Panc1 (cell line): ENCODE measurements at regions not wholly inside any gene's neighbourhood (a gene's known extent, or its start where the extent isn't known, plus 50 kb on each side); places are given as distances from the start of the nearest gene placed in this dataset.

Experiments
- POLR2AphosphoS5 ChIP-seq: IDR thresholded peaks from 2 replicates; pipeline ENCODE4 v1.6.1; 2012; ENCODE audit warnings: mild to moderate bottlenecking, low read depth, low read length, moderate library complexity
- REST ChIP-seq, 2 experiments: IDR thresholded peaks; 2 replicates each; pipeline ENCODE4 v1.6.1; 2011 to 2012; ENCODE audit warnings: low read depth in 2 of 2, control low read depth in 1 of 2, low read length in 1 of 2, mild to moderate bottlenecking in 1 of 2, moderate library complexity in 1 of 2; ENCODE audit not compliant: insufficient read depth in 1 of 2
- SIN3A ChIP-seq: IDR thresholded peaks from 2 replicates; pipeline ENCODE4 v1.6.1; 2012; ENCODE audit warnings: low read depth, mild to moderate bottlenecking, low read length, moderate library complexity, borderline replicate concordance; ENCODE audit not compliant: insufficient read depth
- TCF7L2 ChIP-seq: IDR thresholded peaks from 2 replicates; pipeline ENCODE4 v1.6.1; 2011; ENCODE audit warnings: mild to moderate bottlenecking, low read depth, low read length, inconsistent platforms
- TF ChIP-seq, protein P1 (sequence below): fragments of 450-650 bp; IDR thresholded peaks from 2 replicates; pipeline ENCODE4 v1.5.1; 2017; ENCODE audit warnings: mild to moderate bottlenecking

DNA sequence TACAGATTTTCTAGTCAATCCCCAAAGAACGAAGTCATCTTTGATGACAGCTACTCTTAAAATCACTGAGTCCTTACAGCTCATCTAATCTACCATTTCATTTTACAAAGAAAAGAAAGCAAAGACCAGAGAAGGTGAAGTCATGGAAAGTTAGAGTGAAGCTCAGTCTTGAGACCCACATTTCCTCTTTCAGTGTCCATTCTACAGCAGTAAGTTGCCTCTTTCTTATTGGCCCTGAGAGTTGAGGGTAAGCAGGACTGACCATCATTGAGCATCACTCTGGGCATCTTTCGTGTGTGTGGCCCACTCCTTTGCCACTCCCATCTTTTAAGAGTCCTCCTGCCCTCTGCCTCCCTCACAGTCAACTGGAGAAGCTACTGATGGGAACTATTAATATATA is 251.8 kb upstream of the NR4A3 start:
- TF ChIP-seq, protein P1, sequence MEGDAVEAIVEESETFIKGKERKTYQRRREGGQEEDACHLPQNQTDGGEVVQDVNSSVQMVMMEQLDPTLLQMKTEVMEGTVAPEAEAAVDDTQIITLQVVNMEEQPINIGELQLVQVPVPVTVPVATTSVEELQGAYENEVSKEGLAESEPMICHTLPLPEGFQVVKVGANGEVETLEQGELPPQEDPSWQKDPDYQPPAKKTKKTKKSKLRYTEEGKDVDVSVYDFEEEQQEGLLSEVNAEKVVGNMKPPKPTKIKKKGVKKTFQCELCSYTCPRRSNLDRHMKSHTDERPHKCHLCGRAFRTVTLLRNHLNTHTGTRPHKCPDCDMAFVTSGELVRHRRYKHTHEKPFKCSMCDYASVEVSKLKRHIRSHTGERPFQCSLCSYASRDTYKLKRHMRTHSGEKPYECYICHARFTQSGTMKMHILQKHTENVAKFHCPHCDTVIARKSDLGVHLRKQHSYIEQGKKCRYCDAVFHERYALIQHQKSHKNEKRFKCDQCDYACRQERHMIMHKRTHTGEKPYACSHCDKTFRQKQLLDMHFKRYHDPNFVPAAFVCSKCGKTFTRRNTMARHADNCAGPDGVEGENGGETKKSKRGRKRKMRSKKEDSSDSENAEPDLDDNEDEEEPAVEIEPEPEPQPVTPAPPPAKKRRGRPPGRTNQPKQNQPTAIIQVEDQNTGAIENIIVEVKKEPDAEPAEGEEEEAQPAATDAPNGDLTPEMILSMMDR, result no peak
- TF ChIP-seq REST (IDR thresholded peaks at IDR 0.05; ENCODE audit: insufficient read depth in 1 of 2, low read depth in 2 of 2, low read length in 1 of 2), result no peak
- TF ChIP-seq SIN3A, result no peak
- TF ChIP-seq POLR2AphosphoS5, result no peak
- TF ChIP-seq TCF7L2, result no peak
